ENCODE measurements at regions not wholly inside any gene's neighbourhood (a gene's known extent, or its start where the extent isn't known, plus 50 kb on each side); places are given as distances from the start of the nearest gene placed in this dataset.
A peak's percentile ranks its signal among the peaks of the same experiment; 100 is the strongest.

DNA sequence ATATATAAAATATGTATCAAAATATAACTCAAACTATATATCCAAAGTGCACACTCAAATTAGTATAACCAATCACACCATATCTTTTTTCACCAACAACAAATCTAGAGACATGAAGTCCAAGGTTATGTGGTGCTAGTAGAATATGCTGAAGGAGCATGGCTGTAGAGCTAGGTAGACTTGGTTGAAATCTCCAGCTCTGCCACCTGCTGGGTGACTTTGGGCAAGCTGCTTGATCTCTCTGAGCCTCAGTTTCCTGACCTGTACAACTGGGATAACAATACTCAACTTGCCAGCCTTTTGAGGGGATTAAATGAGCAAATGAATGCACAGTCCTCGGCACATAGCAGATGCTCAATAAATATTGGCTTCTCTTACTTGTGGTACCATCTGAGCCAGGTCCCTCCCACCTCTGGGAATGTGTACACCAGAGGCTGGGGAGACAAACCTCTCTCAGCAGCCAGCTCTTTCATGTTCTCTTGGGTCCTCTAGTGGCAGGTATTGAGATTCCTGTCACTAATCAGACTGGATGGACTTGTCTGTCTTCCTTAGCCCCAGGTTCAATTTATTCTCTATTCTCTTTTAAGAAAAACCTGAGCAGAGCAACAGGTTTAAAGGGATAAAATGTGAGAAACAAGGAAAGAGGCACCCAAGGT lies 94.3 kb upstream of the PDE1C start:
- DNase-seq (ENCODE audit: low read depth): peak; percentile 31
- no peak overlapping the region for H3K4me3 ChIP-seq (ENCODE audit: low read depth, low read length)
- TF ChIP-seq MYC (IDR thresholded peaks at IDR 0.05; ENCODE audit: low read depth, low read length): no peak
- TF ChIP-seq, protein P1, sequence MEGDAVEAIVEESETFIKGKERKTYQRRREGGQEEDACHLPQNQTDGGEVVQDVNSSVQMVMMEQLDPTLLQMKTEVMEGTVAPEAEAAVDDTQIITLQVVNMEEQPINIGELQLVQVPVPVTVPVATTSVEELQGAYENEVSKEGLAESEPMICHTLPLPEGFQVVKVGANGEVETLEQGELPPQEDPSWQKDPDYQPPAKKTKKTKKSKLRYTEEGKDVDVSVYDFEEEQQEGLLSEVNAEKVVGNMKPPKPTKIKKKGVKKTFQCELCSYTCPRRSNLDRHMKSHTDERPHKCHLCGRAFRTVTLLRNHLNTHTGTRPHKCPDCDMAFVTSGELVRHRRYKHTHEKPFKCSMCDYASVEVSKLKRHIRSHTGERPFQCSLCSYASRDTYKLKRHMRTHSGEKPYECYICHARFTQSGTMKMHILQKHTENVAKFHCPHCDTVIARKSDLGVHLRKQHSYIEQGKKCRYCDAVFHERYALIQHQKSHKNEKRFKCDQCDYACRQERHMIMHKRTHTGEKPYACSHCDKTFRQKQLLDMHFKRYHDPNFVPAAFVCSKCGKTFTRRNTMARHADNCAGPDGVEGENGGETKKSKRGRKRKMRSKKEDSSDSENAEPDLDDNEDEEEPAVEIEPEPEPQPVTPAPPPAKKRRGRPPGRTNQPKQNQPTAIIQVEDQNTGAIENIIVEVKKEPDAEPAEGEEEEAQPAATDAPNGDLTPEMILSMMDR (IDR thresholded peaks at IDR 0.05; ENCODE audit: low read depth, low read length): peak; percentile 15

DNA sequence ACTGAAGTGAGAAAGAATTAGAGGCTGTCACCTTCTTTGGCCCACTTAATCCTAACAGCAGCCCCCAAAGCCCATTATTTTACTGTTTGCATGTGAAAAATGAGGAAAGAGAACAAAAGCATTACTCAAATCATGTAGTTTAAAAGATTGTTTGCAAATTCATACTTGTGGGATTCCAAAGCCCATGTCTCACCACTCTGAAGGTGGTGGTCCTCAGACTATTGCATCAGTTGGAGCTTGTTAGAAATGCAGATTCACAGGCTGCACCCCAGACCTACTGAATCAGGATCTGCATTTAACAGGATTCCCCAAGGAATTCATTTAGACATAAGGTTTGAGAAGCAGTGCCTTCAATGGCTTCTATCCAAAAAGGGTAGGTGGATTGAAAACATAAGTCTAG lies 93.7 kb upstream of the PDE1C start:
- no peak overlapping the region for H3K4me3 ChIP-seq (ENCODE audit: low read depth, low read length)
- TF ChIP-seq MYC (IDR thresholded peaks at IDR 0.05; ENCODE audit: low read depth, low read length) (no peak), POLR2A (IDR thresholded peaks at IDR 0.05; ENCODE audit: extremely low read depth, insufficient read length) (no peak)
- TF ChIP-seq, protein P1 (IDR thresholded peaks at IDR 0.05; ENCODE audit: low read depth, low read length): no peak
- TF ChIP-seq, protein P2, sequence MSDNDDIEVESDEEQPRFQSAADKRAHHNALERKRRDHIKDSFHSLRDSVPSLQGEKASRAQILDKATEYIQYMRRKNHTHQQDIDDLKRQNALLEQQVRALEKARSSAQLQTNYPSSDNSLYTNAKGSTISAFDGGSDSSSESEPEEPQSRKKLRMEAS (IDR thresholded peaks at IDR 0.05; ENCODE audit: low read depth, low read length): no peak
- DNase-seq (ENCODE audit: low read depth): no peak

DNA sequence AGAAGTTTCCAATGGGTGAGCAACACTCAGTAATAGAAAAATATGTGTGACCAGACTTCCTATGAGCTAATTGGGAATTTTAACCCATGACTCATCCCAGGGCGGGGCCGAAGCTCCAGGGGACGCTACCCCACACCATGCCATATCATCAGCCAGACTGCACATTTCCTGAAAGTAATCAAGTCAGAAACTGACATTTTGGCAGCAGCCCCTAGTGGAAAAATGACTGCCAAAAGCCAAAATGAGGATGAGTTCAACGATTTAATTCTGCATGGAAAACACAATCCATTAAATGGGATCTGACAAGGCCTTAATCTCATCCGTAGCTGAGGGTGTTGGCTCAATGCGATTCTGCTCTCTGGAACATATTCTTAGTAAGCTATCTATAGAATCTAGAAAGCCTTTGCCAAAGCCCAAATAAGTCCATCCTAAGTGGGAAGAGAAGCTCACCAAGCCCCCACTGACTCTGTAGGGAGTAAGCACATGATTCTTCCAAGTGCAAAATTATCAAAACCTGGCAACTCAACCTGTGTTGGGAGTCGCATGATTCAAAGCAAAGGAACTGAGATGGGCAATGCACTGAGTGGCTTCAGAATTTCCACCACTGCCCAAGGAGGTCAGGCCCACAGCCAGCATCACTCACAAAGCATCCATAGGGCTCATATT lies 93.1 kb upstream of the PDE1C start:
- no peak for DNase-seq (ENCODE audit: low read depth)
- no peak overlapping the region for H3K4me3 ChIP-seq (ENCODE audit: low read depth, low read length)
- TF ChIP-seq, protein P1 (IDR thresholded peaks at IDR 0.05; ENCODE audit: low read depth, low read length): no peak
- no peak for TF ChIP-seq MYC (IDR thresholded peaks at IDR 0.05; ENCODE audit: low read depth, low read length)

DNA sequence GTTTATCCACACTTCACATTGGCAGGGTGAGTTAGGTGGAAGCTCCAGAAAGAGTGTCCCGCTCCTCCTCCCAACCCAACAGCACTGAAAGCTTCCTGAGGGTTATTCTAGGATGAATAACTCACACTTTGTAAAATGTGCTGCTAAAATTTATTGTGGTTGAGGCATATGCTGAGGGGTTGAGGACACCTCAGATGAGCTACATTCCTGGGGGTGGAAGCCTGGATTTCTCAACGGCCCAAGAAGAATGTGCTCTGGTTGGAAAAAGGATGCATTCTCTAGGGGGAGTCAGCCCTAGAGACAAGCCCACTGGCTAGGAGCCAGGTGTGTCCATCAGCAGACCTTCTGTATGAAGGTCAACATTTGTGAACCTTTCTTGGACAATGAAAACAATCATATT lies 91.5 kb upstream of the PDE1C start:
- TF ChIP-seq MYC (IDR thresholded peaks at IDR 0.05; ENCODE audit: low read depth, low read length): no peak
- TF ChIP-seq, protein P1 (IDR thresholded peaks at IDR 0.05; ENCODE audit: low read depth, low read length): no peak
- TF ChIP-seq, protein P2 (IDR thresholded peaks at IDR 0.05; ENCODE audit: low read depth, low read length): no peak
- TF ChIP-seq POLR2A (IDR thresholded peaks at IDR 0.05; ENCODE audit: extremely low read depth, insufficient read length): no peak
- no peak overlapping the region for H3K4me3 ChIP-seq (ENCODE audit: low read depth, low read length)
- DNase-seq (ENCODE audit: low read depth): no peak

DNA sequence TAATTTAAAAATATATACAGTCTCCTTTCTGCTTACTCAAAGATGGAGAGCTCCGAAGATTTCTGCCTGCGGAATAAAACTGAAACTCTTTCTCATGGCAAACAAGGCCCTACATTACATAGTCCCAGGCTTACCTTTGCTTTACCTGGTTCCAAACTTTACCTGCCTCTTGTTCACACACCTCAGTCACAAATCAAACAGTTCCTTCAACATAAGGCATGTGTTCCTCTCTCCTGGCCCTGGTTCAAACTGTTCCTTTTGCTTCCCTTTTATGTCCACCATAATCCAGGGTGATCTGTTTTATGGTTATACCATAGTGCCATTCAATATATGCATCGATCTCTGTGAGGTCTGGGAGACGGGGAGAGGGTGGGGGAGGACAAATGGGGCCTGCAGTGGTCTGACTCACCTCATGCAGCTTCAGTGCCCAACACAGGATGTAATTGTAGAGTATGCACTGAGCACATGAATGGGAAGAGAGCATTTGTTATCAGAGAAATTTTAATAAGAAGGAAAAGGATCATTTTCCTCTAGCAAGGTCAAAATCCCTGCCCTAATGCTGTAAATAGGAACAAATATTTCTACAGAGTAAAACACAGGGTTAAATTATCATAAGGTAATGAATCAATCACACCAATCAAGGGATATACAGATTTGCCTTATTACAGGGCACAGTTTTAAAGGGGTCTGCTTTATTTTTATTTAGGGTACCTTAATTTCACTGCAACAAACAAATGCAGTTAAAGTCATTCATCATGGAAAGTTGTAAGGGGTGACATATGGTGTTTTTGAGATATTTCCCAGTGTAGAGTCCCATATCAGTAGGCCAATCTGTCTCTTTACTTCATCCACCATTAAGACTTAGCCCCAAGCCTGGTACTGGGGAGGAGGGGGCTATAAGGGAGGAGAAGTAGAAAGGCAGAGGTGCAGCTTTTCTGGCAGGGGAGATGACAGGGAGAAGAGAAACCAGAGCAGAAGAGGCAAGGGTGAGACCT lies 88.8 kb upstream of the PDE1C start:
- DNase-seq (ENCODE audit: low read depth): no peak
- TF ChIP-seq, protein P2 (IDR thresholded peaks at IDR 0.05; ENCODE audit: low read depth, low read length): no peak
- TF ChIP-seq, protein P1 (IDR thresholded peaks at IDR 0.05; ENCODE audit: low read depth, low read length): no peak
- no peak for TF ChIP-seq POLR2A (IDR thresholded peaks at IDR 0.05; ENCODE audit: extremely low read depth, insufficient read length)
- TF ChIP-seq MYC (IDR thresholded peaks at IDR 0.05; ENCODE audit: low read depth, low read length): no peak
- H3K4me3 ChIP-seq (ENCODE audit: low read depth, low read length): no peak overlapping the region
